ENCODE measurements at regions not wholly inside any gene's neighbourhood (a gene's known extent, or its start where the extent isn't known, plus 50 kb on each side); places are given as distances from the start of the nearest gene placed in this dataset.

- DNase-seq (ENCODE audit: low spot score): no peak
Measured at GRCh38 chr1:30329802-30330557, 393.4 kb downstream of the MATN1 start.

GRCh38 chr1:30329263-30329753 is 394.1 kb downstream of the MATN1 start:
- no peak for DNase-seq (ENCODE audit: low spot score)

GRCh38 chr1:30328401-30329262 is 394.8 kb downstream of the MATN1 start:
- DNase-seq (ENCODE audit: low spot score): no peak

- DNase-seq (ENCODE audit: low spot score): no peak
Measured at GRCh38 chr1:30328100-30328370, 395.4 kb downstream of the MATN1 start.

- no peak for DNase-seq (ENCODE audit: low spot score)
Measured at GRCh38 chr1:30327370-30328099, 395.9 kb downstream of the MATN1 start.

- no peak for DNase-seq (ENCODE audit: low spot score)
Measured at GRCh38 chr1:30325999-30326398, 397.4 kb downstream of the MATN1 start.

DNA sequence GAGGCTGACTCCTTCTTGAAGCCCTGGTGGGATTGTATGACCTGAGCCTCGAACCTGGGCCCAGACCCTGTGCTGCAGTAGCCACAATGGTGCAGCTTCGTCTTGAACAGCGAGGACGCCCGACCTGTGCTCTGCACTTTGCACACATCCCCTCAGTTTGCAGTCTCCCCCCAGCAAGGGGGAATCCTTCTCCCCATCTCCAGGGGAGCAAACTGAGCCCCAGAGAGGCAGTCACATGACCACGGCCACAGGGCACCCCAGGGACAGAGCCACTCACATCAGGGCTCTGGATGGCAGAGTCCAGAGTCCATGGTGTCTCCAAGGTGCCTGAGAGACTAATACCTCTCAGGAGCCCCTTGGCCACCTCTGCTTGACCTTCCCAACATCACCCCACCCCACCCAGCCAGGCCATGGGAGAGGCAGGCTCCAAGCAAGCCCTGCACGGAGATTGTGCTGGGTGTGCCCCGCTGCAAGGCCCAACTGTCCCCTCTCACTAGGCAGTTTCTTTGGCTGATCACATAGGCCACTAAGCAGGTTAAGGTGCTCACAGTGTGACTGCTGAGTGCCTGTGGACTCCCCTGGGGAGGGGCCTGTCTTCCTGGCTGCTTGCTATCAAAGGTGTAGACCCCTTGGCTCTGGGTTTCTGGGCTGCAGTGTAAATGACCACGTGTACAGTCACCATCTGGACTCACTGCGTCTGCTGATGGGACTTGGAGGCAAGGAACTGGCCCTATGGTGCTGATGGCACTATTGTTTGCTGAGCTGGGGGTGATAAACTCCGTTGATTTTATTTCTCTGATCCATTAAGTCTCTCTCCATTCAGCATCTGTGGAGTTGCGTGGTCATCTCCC is 398.1 kb downstream of the MATN1 start:
- no peak for DNase-seq (ENCODE audit: low spot score)

- no peak for DNase-seq (ENCODE audit: low spot score)
Measured at GRCh38 chr1:30324251-30325084, 398.9 kb downstream of the MATN1 start.

DNA sequence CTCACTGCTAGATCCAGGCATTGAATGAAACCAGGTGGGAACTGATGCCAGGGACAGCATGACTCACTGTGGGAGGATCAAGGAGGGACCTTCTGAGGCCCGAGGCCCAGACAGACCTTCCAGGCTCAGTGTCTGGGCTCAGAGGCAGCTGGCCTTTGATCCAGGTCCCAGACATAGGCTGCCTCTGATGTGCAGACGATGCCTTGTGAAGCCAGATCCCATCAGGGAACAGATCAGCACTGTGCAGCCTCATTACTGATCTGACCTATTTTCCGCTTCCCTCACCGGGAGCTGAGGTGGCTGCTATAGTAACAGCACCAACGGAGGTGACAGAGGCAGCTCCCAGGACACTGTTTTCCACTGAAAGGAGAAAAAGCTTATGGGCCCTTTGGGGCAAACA is 399.5 kb downstream of the MATN1 start:
- DNase-seq (ENCODE audit: low spot score): no peak

- DNase-seq (ENCODE audit: low spot score): no peak
Measured at GRCh38 chr1:30323352-30323751, 400.0 kb downstream of the MATN1 start.

GRCh38 chr1:30322859-30323257 is 400.5 kb downstream of the MATN1 start:
- no peak for DNase-seq (ENCODE audit: low spot score)

DNA sequence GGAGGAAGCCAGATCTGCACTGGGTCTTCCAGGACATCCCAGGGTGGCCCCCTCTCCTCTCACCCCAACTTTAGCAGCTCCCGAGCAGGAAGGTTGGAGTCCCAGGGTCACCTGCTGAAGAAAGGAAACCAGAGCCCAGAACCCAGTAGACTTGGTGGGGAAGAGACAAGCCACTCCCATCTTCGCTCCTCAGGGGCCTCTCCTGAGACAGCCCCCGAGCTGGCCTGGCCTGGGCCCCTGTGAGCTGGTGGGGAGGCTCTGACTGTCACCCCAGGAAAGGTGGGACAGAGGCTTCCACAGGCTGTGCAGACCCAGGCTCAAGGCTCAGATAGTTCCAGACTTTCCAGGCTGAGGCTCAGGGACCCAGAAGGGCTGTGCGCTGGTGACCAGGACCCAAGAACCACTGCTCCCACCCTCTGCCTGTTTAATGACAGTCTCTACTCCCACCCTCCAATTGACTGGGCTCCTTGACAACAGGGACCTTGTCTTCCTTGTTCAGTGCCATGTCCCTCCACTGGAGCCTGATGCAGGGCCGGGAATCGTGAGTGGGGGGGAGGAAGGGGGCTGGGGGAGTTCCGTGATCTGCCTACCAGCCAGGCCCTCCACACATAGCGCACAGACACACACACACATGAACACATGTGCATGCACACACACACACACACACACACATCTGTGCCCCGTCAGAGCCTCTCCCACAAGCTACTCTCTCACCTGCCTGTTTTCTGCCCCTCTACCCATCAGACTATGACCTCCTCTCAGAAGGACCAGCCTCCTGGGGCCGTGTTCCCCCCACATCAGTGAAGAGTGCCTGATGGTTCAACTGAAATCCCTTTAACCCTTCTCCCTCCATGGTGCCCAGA is 401.2 kb downstream of the MATN1 start:
- DNase-seq (ENCODE audit: low spot score): no peak

GRCh38 chr1:30321246-30321910 is 402.0 kb downstream of the MATN1 start:
- DNase-seq (ENCODE audit: low spot score): no peak

DNA sequence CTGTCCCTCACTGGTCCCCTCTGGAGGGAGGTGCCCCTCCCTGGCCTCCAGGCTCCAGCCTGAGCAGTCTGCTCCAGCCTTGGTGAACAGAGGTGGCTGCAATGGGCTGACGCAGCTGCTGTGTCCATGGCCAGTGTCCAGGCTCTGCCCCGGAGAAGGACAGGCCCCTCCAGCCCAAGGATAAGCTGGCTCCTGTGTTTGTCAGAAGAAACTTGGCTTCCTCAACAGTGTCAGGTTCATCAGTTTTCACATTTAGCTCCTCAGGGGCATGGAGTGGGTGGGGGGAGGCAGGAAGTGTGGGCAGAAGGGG is 402.8 kb downstream of the MATN1 start:
- DNase-seq (ENCODE audit: low spot score): no peak

DNA sequence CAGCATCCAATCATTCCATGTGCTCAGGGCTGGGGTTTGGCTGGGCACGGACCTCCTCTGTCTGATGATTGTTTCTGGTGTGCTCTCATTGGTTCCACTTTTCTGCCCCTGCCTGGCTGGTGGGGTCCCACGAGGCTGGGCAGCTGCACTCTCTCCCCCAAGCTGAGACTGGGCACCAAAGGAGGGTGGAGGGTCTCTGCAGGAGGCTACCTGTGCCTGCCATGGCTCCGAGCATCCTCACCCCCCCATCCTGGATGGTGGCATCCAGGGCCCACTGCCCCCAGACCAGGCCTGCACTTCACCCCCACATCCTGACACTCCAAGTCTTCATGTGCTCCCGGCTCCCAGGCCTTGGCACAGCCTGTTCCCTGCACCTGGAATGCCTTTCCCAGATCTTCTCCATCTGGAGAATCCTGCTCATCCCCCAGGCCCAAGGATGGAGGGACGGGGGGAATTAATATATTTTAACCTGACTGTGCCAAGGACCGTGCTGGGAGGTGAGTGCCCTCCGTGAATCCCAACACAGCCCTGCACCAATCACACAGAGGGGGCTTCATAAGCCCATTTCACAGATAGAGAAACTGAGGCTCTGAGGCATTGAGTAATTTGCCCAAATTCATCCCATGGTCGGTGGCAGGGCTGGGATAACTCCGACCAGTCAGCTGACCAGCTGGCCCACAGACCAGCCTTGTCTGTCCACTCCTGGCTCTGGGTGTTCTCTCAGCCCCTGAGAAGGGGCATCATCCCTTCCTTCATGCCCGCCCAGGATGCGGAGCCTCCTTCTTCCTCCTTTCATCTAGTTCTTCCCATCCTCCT is 403.4 kb downstream of the MATN1 start:
- DNase-seq (ENCODE audit: low spot score): no peak

DNA sequence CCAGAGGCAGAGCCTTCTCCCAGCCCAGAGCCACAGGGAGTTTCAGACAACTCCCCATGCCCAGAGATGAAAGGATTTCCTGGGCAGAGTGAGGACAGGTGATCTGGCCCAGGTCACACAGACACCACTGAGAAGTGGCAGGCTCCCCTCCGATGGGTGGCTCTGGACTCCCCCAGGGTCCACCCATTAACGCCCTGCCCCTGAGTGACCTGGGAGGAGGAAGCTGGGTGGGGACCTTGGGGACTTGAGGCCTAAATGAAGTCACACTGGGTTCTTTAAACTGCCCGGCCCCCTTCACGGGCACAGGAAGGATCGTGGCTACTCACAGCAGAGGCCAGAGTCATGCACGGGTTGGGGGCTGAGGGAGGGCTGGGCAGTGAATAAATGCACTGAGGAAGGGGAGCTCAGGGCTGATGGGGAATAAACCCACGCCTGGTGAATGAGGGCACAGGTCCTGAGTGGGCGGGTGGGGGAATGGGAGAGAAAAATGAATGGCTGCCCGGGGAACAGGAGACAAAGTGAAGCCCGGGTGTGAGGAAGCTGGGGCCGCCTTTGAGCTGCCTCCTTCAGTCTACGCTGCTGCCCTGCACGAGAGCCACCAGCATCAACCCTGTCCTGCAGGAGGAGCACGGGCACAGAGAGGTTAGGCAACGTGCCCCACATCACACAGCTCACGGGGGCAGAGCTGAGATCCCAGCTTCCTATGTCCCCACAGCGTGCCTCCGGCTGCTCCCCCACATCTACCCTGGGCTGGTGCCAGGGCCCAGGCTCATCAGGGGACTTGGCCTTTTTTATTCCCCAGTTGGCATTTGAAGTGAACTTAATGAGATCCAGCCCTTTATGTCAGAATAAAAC is 404.3 kb downstream of the MATN1 start:
- DNase-seq (ENCODE audit: low spot score): no peak

GRCh38 chr1:30318413-30318812 is 405.0 kb downstream of the MATN1 start:
- DNase-seq (ENCODE audit: low spot score): no peak

- no peak for DNase-seq (ENCODE audit: low spot score)
Measured at GRCh38 chr1:30317921-30318320, 405.5 kb downstream of the MATN1 start.

Data from SW480 (cell line).